ENCODE measurements at regions not wholly inside any gene's neighbourhood (a gene's known extent, or its start where the extent isn't known, plus 50 kb on each side); places are given as distances from the start of the nearest gene placed in this dataset.

DNA sequence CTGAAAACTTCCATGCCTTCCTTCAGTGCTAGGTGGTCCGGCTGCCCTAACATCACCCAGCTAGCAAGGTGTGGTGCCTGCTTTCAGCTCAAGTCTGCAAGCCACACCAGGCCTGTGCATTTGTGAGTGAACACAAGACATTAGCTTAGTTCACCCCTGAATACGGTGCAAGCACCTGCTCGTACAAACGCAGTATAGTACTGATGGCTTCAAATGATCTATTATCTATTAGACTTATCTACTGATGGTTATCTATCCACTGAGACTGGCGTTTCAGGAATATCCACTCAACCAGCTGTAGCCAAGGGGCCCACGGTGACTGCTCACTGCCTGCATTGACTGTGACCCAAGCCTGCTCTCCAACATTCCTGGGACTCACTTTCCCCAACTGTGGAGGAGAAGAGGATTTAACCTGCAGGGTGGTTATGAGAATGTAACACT, 155.9 kb downstream of the SHOX start:
- TF ChIP-seq POLR2A (IDR thresholded peaks at IDR 0.05) (no peak), POLR2AphosphoS5 (IDR thresholded peaks at IDR 0.05) (no peak)
- TF ChIP-seq, protein P1, sequence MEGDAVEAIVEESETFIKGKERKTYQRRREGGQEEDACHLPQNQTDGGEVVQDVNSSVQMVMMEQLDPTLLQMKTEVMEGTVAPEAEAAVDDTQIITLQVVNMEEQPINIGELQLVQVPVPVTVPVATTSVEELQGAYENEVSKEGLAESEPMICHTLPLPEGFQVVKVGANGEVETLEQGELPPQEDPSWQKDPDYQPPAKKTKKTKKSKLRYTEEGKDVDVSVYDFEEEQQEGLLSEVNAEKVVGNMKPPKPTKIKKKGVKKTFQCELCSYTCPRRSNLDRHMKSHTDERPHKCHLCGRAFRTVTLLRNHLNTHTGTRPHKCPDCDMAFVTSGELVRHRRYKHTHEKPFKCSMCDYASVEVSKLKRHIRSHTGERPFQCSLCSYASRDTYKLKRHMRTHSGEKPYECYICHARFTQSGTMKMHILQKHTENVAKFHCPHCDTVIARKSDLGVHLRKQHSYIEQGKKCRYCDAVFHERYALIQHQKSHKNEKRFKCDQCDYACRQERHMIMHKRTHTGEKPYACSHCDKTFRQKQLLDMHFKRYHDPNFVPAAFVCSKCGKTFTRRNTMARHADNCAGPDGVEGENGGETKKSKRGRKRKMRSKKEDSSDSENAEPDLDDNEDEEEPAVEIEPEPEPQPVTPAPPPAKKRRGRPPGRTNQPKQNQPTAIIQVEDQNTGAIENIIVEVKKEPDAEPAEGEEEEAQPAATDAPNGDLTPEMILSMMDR (IDR thresholded peaks at IDR 0.05), result no peak

Data from breast epithelium (tissue), 3 donors.